GM12873 (cell line): ENCODE measurements at regions not wholly inside any gene's neighbourhood (a gene's known extent, or its start where the extent isn't known, plus 50 kb on each side); places are given as distances from the start of the nearest gene placed in this dataset.

Experiments used
- TF ChIP-seq, protein P1 (sequence below): IDR thresholded peaks from 2 replicates; pipeline ENCODE4 v1.5.1; 2012; ENCODE audit warnings: low read depth, mild to moderate bottlenecking, moderate library complexity, low read length, control low read depth; ENCODE audit not compliant: insufficient read depth; ENCODE audit errors: missing control alignments

DNA sequence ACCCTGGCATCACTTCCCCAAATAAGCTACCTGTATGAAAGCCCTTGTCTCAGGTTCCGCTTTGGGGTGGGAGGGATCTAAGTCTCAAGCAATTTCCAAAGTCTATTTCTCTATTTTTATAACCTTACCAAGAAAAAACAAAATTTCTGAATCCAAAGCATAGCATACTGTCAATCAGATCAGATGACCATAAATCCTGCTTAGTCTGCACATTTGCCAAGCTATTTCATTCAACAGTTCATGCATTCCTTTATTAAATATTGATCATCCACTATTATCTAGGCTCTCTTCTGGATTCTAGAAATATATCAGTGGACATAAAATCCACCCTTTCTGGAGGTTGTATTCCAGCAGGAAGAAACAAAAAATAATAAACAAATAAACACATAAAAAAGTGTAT lies 263.5 kb upstream of the USP15 start:
- TF ChIP-seq, protein P1, sequence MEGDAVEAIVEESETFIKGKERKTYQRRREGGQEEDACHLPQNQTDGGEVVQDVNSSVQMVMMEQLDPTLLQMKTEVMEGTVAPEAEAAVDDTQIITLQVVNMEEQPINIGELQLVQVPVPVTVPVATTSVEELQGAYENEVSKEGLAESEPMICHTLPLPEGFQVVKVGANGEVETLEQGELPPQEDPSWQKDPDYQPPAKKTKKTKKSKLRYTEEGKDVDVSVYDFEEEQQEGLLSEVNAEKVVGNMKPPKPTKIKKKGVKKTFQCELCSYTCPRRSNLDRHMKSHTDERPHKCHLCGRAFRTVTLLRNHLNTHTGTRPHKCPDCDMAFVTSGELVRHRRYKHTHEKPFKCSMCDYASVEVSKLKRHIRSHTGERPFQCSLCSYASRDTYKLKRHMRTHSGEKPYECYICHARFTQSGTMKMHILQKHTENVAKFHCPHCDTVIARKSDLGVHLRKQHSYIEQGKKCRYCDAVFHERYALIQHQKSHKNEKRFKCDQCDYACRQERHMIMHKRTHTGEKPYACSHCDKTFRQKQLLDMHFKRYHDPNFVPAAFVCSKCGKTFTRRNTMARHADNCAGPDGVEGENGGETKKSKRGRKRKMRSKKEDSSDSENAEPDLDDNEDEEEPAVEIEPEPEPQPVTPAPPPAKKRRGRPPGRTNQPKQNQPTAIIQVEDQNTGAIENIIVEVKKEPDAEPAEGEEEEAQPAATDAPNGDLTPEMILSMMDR: no peak

DNA sequence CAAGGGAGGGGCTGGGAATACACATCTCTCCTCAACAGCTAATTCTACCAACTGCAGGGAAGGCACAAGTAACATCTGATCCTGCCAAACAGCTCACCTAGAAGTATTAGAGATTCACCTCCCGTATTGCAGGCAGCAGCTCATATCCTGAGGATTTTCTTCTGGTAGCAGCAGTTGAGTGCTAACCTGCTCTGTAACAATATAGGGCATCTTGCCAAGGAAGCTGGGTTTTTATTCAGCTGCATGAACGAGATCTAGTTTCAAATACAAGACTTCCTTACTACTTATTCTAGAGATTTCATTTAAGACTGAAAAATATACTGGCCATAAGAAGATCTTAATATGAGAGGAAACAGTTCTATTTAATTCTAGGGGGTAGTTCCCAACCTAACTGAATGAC lies 261.4 kb upstream of the USP15 start:
- TF ChIP-seq, protein P1: no peak

DNA sequence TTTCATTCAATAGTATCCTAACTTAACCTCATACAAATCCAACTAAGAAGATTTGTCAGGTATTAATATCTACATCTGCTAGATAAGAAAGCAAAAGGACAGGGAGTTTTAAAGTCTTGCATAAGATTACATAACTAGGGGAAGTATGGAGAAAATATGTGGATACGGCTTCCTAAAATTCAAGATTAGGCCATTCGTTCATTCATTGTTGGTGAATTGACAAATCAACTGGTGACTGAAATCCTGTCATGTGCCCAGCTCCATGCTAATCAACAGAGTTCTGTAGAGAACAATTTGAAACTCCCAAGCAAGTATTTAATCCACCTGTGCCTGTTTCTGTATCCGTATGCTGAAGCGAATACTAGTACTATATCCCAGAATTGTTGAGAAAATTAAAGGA lies 260.9 kb upstream of the USP15 start:
- TF ChIP-seq, protein P1: no peak

DNA sequence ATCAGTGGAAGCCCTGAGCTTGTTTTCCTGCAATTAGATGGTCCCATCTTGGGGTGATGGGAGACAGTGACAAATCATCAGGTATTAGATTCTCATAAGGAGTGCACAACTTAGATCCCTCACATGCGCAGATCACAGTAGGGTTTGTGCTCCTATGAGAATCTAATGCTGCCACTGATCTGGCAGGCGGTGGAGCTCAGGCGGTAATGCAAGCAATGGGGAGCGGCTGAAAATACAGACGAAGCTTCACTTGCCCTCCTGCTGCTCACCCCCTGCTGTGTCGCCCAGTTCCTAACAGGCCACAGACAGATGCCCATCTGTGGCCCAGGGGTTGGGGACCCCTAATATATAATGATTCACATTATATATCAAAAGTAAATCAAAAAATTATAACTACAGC lies 258.8 kb upstream of the USP15 start:
- TF ChIP-seq, protein P1: no peak

DNA sequence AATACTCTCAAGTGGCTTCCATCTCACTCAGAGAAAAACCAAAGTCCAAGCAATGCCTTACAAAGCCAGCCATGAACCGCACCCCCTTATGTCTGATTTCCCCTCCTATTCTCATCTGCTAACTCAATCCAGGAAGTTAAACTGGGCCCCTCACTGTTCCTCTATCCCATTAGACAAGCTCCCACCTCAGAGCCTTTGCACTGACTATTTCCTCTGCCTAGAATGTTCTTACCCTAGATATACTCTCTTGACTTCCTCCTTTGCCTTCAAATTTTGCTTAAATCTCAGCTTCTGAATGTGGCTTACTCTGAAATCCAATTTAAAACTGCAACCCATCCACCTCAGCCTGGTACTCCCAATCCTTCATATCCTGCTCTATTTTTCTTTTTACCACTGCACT lies 257.0 kb upstream of the USP15 start:
- TF ChIP-seq, protein P1: no peak

DNA sequence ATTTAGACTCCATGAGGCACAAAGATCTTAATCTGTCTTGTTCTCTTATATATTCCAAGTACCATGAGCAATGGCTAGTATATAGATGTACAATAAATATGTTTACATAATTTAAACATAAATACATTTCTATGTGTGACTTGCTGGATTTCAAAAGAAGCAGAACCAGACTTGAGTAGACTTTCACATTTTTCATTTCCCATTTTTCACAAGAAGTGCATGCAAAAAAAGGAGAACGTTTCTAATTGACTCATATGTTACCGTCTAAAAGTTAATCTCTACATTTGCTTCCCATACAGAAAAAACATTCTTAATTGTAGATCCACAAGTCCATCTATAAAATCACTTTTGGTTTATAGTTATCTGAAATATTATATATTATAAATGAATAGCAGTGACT lies 256.5 kb upstream of the USP15 start:
- TF ChIP-seq, protein P1: no peak

DNA sequence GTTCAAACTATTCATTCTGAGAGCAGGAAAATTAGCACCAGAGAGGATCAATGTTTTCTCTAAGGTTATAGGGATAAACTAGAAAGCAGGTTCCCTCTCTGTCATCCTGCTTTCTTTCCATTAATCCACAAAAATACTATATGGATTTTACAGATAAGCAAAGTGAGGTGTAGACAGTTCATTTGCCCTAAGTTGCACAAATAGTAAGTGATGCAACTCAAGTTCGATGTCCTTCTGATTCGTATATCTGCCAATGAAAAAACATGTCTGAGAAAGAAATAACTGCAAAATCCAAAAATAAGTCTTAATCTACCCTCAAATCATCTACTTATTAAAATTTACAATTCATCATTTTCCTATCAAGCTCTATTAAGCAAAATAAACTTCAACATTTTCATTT lies 254.6 kb upstream of the USP15 start:
- TF ChIP-seq, protein P1: no peak
